NCI-H69 (cell line): ENCODE measurements at regions not wholly inside any gene's neighbourhood (a gene's known extent, or its start where the extent isn't known, plus 50 kb on each side); places are given as distances from the start of the nearest gene placed in this dataset.
"Not testable (repeated sequence)": the region's sequence is repeated elsewhere in the genome, so short reads cannot be mapped to it uniquely, and the experiment has no call there.

Source experiments
- DNase-seq: peaks from one replicate; lab custom pipeline; 2025; lab: John Stamatoyannopoulos, UW

DNA sequence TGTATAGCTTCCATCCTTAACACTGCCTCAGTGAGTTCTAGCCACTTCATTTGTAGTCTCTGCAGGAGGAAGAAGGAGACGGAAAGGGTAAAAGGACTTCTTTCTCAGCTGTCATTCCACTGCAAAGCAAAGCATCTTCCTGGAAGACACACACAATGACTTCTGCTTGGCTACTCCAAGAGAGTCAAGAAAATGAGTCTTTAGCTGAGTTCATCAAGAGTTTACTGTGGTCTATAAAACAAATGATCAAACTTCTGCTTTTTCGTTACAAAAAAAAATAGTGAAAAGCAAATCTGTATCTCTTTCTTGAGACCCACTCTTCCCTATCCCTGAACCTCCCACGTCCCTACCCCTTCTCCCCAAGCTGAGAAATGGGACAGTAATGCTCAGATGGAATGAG is 205.0 kb upstream of the AHR start:
- DNase-seq: no peak

DNA sequence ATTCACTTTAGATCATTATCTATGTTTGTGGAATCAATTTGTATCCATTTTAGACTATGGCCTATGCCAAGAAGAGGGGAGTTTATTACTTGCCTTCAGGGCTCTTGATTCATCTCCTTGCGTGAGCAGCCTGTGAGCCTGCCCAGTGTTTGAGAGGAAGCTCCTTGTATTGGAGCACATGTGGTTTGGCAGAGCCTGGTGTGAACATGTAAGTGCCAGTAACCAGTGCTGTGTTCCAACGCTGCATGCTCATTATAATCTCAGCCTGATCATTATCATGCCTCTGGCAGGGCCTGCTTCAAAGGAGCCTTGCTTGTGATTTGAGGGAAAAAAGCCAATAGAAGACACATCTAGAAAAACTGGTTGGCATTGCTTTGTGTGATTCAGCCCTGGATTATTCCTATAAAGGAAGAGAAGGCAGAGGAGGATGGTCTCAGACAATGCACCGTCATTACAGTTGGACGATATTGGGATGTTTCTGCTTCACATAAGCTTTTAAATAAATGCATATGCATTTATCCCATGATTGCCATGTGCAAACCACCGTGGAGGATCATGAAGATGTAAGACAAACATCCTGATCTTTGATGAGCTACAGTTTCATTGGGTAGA is 203.4 kb upstream of the AHR start:
- peak; percentile 78 for DNase-seq

DNA sequence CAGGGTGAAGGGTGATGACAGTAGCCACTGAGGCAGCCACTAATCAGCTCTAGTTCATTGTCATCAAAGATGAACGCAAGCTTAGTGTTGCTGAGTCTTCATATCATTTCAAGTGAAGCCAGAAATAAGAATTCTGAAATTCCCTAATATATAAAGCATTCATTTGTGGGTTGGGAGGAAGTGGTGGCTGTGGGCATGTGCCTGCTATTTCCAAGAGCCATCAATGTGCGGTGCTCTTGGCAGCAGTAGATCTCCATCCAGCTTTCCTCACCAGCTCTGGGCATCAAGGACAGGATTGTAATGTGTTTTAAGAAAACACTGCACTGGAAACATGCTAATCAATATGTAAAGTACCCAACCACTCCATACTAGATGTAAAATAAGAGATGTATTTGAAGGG is 202.5 kb upstream of the AHR start:
- DNase-seq: no peak

DNA sequence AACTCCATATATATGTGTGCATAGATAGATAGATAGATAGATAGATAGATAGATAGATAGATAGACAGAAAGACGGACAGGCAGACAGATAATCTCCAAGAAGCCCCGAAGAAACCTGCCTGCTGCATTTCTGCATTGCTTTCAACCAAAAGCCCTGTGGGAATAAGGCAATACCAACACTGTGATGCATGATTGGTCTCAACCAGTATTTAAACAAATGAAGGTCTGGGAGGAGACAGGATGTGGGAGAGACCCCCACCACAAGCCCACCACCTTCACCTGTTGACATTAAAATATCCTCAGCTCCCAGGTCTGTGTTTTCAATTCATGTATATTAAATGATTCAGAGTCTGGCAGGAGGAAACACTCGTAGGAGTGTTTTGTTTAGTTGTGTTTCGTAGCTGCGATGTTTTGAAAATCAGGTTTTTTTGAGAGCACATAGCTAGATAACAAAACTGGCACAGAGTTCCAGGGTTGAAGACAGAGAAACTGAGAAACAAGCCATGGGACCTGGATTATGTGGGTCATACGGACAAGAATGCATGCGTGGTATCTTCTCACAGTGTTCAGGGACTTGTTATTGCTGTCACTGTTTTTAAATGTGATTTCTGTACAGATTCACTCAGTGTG is 200.7 kb upstream of the AHR start:
- DNase-seq: no peak

DNA sequence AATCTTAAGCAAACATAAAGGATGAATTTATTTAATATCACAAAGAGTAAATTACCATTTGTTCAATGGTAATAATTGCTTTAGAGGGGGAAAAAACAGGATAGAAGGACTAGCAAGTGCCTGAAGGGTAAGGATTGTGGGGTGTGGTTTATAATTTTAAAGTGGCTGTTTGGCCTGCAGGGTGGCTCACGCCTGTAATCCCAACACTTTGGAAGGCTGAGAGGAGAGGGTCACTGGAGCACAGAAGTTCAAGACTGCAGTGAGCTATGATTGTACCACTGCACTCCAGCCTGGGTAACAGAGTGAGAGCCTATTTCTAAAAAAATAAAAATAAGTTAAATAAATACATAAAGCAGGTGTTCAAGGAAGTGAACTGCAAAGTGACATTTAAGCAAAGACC is 199.9 kb upstream of the AHR start:
- no peak for DNase-seq

DNA sequence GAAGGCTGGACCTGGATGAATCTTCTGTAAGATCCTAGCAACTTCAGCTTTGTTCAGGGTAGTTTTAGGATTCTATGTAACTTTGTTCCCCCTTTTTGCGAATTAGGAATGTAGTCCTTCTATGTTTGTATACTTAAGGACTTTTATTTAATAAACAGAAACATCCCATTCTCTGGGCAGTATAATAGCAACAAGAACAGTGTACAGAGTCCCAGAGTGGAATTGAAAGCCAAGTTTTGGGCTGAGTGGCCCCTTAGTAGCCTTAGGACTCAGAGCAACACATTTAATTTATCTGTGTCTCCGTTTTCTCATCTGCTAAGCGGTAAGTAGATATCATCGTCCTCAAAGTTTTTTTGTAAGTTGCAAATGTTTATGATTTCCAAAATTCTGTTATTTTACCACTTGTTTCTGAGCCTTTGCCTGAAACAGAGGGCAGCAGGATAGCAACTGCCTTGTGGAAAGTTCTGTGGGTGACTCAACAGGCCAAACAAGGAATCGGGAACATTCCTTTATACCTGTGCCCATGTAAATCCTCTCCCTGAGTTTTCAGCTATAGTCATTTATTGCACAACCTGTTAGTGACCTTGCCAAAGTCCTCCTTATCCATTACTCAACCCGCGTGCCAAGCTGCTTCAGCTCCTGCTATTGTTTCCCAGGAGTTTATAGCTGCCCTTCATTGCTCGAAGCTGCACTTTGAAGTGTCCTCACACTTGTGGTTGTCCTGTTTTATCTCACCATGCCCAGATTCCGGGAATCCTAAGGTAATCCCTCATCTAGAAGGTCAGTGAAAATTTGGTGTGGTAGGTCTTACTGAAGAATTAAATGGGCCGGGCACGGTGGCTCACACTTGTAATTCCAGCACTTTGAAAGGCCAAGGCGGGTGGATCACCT is 199.1 kb upstream of the AHR start:
- no peak for DNase-seq

DNA sequence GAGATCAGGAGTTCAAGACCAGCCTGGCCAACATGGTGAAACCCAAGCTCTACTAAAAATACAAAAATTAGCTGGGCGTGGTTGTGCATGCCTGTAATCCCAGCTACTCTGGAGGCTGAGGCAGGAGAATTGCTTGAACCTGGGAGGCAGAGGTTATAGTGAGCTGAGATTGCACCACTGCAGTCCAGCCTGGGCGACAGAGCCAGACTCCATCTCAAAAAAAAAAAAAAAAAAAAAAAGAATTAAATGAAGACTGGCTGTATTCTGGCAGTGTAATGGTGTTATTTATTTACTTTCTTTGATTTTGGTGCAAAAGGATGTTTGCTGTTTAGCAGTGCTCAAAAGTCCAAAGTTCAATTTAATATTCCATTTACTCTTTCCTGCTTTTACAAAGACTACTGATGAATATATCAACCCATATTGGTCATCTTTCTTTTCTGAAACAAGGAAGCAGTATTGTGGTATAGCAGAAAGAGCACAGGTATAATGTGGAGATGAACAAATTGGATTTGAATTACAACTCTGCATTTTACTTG is 198.4 kb upstream of the AHR start:
- DNase-seq: not testable (repeated sequence)

DNA sequence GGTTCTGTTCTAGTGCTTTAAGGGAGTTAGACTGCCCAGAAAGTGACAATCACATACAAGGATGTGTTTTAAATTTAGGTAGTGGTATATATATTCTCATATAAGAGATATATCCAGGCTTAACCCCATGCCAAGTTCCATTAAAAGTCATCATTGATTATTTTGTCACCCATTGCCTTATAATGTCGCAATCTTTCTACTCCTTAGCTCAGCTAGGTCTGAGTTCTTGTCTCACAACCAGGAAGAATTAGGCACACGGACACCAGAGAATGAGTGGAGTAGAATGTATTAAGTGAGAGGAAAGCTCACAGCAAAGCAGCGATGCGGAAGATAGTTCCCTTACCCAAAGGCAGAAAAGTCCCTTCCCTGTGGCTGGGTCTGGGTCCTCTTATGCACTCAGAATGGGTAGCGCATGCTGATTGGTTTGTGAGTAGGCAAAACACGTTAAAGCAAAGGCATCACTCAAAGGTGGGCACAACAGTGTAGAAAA is 197.2 kb upstream of the AHR start:
- DNase-seq: no peak

DNA sequence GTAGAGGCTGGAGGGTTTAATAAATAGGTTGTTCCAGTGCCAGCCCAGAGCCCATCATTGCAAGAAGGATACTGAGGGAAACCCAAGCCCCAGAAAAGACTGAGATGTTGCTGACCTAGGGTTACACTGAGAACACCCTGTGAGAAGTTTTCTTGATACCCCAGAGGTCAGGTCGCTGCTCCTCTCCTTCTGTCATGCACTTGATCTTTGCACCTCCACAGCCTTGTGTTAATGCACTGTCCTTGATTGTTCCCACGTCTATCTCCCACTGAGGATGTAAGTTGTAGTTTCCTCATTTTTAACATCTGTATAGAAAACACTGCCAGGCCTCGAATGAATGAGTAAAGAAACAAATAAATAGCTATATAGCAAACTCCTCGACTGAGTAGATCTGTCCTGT is 195.3 kb upstream of the AHR start:
- no peak for DNase-seq

DNA sequence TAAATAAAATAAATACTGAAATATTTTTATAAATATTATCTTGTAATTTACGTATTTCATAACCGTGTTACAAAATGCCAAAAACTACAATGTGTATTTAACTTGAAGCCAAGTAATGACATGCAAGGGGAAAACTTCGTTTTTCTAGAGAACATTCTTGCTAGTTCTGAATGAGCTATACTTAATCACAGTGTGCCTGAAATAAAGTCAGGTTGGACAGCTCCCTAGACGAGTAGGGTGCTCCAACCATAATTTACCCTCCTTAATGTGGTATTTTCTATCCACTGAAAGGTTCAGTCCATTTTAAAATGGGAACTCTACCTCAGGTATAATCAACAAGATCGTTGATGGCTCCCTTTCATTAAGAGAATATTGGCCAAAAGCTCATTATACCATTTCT is 194.5 kb upstream of the AHR start:
- DNase-seq: peak; percentile 60

DNA sequence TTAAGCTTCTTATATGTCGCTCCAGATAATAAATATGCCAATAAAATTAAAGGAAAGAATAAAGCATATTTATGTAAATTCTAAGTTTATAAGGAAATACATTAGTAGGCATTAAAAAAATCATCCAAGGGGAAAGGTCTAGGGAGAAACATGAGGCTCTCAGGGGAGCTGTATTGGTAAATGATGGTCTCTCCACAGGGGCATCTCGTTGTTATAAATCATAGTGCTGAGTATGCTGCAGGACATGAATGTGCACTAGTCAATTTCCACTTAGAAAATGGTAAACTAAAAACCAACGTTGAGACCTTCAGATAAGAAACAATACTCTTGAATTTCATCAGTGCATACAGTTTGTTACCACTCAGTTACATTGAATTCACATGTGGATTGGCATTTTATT is 194.0 kb upstream of the AHR start:
- peak; percentile 68 for DNase-seq

DNA sequence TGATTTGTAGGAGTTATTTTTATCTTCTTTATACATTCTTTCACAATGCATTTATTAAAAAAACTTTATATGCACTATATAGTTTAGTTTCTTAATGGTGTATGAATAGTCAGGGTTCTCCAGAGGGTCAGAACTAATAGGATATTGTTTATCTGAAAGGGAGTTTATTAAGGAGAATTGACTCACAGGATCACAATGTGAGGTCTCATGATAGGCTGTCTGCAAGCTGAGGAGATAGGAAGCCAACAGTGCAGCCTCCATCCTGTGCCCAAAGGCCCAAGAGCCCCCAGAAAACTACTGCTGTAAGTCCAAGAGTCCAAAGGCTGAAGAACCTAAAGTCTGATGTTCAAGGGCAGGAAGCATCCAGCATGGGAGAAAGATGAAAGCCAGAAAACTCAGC is 192.8 kb upstream of the AHR start:
- no peak for DNase-seq

DNA sequence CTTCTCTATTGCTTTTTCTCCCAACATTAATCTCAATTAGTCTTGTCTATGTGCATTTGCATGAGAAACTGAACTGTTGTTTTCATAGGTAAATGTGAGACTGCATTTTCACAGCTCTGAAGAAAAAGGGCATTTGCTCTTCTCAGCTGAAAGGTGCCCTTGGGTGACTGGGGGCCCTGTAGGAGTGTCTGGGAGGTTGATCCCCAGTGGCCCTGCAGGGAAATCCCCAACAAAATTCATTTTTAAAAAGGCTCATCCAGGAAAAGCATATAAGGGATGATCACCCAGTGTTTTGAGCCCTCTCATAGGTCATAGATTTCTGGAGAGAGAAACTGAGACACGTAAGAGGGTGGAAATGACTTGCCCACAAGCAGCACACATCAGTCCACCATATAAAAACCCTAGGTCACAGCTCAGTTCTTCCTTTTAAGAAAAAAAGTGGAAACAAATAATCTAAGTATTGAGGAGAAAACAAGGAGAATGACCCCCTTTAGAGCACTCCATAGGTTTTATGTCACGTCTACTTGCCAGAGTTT is 190.3 kb upstream of the AHR start:
- DNase-seq: no peak

DNA sequence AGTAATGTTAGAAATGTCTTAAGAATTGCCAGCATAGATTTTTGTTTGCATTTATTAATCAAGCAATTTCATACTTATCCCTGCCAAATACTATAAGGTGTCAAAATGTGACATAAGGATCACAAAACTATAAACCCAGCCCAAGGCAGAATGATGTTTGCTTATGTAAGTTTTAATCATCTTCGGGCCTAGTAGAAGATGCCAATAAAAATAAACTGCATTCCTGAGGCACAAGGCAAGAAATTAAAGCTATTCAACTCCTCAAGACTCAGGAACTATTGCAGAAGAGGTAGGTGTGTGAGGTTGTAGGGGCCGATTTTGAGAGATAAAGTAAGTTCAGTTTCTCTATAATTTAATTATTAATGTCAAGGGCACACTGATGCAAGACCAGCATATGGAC is 189.4 kb upstream of the AHR start:
- DNase-seq: no peak

DNA sequence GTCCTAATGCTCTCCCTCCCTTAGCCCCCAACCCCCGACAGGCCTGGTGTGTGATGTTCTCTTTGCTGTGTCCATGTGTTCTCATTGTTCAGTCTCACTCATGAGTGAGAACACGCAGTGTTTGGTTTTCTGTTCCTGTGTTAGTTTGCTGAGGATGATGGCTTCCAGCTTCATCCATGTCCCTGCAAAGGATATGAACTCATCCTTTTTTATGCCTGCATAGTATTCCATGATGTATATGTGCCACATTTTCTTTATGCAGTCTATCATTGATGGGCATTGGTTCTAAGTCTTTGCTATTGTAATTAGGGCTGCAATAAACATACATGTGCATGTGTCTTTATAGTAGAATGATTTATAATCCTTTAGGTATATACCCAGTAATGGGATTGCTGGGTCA is 184.7 kb upstream of the AHR start:
- DNase-seq: not testable (repeated sequence)

DNA sequence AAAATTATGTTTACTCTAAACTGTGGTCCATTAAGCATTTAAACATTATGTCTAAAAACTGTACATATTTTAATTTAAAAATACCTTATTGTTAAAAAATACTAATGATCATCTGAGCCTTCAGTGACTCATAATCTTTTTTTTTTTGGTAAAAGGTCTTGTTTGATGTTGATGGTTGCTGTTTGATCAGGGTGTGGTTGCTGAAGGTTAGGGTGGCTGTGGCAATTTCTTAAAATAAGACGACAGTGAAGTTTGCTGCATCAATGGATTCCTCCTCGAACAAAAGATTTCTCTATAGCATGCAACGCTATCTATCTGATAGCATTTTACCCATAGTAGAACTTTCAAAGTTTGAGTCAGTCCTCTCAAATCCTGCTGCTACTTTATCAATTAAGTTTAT is 180.0 kb upstream of the AHR start:
- DNase-seq: no peak

DNA sequence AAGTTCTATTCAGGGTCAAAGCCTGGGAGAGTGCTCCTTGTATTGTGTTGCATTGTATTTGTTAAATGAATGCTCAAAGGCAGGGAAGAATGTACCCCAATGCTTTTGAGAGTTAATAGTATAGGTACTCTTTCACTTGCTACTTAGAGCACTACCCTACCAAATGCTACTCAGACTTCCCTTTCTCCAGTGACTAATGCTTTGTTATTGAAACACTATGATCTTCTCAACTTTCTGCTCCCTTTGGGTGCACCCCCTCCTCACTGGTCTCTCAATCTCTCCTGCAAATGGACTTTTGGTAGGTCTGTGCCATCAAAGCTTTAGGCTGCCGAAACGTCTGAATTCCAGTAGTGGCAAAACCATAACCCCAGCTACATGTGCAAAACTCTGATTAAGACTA is 177.7 kb upstream of the AHR start:
- no peak for DNase-seq

DNA sequence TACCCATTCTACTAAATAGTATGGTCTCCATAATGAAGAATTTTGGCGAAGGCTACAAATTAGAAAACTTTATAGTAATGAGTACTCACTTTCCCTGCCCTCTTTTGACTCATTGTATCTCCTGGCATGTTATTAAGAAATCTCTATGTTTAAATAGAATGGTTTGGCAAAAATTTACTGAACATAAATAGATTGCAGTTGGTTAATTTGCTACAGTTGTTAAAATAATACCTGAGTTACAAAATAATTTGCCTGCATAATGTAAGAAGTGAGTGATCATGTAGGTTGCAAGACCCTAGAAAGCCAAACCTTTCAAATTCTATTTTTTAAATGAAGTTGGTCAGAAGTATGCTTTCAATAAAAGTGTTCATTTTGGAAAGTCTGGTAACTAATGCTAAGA is 176.8 kb upstream of the AHR start:
- DNase-seq: no peak

DNA sequence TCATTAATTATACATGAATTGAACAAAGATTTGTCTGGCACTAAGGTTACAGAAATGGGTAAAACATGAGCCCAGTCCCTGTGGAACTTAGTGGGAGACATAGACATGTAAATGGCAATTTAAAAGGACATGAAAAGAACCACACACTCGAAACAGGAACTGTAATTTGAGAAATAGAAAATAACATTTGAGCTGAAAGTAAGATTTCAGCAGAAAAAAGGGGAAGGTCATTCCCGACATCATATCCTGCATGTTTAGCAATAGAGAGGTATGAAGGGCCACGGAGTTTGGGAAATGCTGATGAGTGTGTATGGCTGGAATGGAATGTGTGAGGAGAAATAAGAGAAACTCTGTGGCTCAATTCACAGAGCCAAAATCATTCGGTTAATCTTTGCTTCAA is 175.4 kb upstream of the AHR start:
- no peak for DNase-seq

DNA sequence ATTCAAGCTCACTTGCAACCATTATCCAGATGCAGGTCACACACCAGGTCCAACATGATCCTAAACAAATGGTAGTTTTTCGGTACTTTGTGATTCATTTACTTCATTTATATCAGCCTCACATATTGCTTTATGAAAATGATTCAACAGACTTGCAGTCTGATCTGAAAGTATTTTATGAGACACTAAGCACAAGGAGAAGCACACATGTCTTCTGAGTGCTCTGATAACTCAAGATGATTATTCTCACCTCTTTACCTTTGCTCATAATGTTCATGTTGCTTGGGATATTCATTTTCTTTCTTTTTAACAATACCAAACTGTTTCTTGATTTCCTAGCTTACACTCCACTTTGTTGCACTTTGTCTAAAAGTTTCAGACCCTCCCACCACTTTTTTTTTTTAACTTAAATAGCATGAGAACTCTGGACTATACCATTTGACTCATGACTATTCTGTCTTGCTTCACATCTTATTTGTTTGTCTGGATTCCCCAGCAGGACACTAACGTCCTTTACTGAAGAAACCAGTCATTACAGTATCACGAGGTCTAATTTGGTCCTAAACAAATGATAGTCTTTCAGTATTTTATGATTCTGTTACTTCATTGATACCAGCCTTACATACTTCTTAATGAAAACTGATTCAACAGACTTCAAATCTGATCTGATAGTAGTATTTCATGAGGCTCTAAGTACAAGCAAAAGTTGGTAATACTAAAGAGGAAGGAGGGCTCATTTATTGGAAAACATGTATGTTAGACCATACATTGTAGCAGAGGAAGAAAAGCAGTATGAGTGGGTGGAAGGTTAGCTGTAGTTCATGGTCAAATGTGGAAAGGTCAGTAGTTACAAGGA is 171.8 kb upstream of the AHR start:
- peak; percentile 24 for DNase-seq

DNA sequence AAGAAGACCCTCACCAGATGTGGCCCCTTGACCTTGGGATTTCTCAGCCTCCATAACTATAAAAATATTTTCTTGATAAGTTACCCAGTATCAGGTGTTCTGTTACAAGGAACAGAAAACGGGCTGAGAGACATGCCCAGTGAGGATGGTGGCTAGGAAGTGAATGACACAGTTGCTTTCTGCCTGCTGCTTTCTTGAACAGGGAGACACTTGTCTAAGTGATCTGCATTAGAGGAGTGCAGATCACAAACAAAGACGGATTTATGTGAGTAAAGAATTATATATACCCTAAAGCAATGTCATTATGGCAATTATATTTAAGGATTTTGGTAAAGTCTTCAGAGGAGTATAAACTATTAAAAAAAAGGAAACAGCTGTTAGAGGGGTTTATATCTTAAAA is 169.2 kb upstream of the AHR start:
- no peak for DNase-seq
